ENCODE measurements at regions not wholly inside any gene's neighbourhood (a gene's known extent, or its start where the extent isn't known, plus 50 kb on each side); places are given as distances from the start of the nearest gene placed in this dataset.

GRCh38 chr13:88565566-88565965, 894.4 kb downstream of the SLITRK5 start:
- intact Hi-C loops (cut with micrococcal nuclease), result no loop called here
- no peak overlapping the region for H3K4me3 ChIP-seq
- H3K9me3 ChIP-seq (replicated peaks), result no peaks in the 10 kb centered on the region
- H3K27me3 ChIP-seq (ENCODE audit: low read depth), result no peaks in the 10 kb centered on the region
- no peak for DNase-seq
- no peaks in the 10 kb centered on the region for H3K36me3 ChIP-seq
- TF ChIP-seq CTCF (IDR thresholded peaks at IDR 0.05; ENCODE audit: borderline replicate concordance), result no peak
- H3K4me1 ChIP-seq, result no peaks in the 10 kb centered on the region
- H3K27ac ChIP-seq (replicated peaks), result no peak overlapping the region

GRCh38 chr13:88585861-88586260, 914.7 kb downstream of the SLITRK5 start:
- H3K9me3 ChIP-seq (replicated peaks), result peaks cover 2% of the 10 kb centered on the region
- intact Hi-C loops (cut with micrococcal nuclease), result no loop called here

GRCh38 chr13:88586263-88586662, 915.1 kb downstream of the SLITRK5 start:
- no peaks in the 10 kb centered on the region for H3K27me3 ChIP-seq (ENCODE audit: low read depth)
- peaks cover 6% of the 10 kb centered on the region for H3K9me3 ChIP-seq (replicated peaks)
- intact Hi-C loops (cut with micrococcal nuclease), result no loop called here
- H3K27ac ChIP-seq (replicated peaks), result no peak overlapping the region
- DNase-seq, result no peak
- no peak overlapping the region for H3K4me3 ChIP-seq
- H3K36me3 ChIP-seq, result no peaks in the 10 kb centered on the region
- no peak for TF ChIP-seq CTCF (IDR thresholded peaks at IDR 0.05; ENCODE audit: borderline replicate concordance)
- no peaks in the 10 kb centered on the region for H3K4me1 ChIP-seq

More at GRCh38 chr13:88585861-88586260, 914.7 kb downstream of the SLITRK5 start:
- Histone ChIP-seq H3K36me3 (no peaks in the 10 kb centered on the region), H3K27me3 (ENCODE audit: low read depth) (no peaks in the 10 kb centered on the region), H3K4me1 (no peaks in the 10 kb centered on the region), H3K4me3 (no peak overlapping the region), H3K27ac (replicated peaks) (no peak overlapping the region)
- no peak for DNase-seq
- TF ChIP-seq CTCF (IDR thresholded peaks at IDR 0.05; ENCODE audit: borderline replicate concordance), result no peak

GRCh38 chr13:88590574-88590973, 919.4 kb downstream of the SLITRK5 start:
- no peak overlapping the region for H3K27ac ChIP-seq (replicated peaks)
- H3K27me3 ChIP-seq (ENCODE audit: low read depth), result no peaks in the 10 kb centered on the region
- H3K4me1 ChIP-seq, result no peaks in the 10 kb centered on the region
- H3K4me3 ChIP-seq, result no peak overlapping the region
- peaks cover 45% of the 10 kb centered on the region for H3K9me3 ChIP-seq (replicated peaks)
- DNase-seq, result no peak
- intact Hi-C loops (cut with micrococcal nuclease), result no loop called here
- no peaks in the 10 kb centered on the region for H3K36me3 ChIP-seq
- TF ChIP-seq CTCF (IDR thresholded peaks at IDR 0.05; ENCODE audit: borderline replicate concordance), result no peak

GRCh38 chr13:88592105-88592504, 920.9 kb downstream of the SLITRK5 start:
- no peak for TF ChIP-seq CTCF (IDR thresholded peaks at IDR 0.05; ENCODE audit: borderline replicate concordance)
- H3K9me3 ChIP-seq (replicated peaks), result peaks cover 51% of the 10 kb centered on the region
- intact Hi-C loops (cut with micrococcal nuclease), result no loop called here

GRCh38 chr13:88601949-88602348, 930.8 kb downstream of the SLITRK5 start:
- Histone ChIP-seq H3K27ac (replicated peaks) (no peak overlapping the region), H3K9me3 (replicated peaks) (peaks cover 27% of the 10 kb centered on the region), H3K4me1 (no peaks in the 10 kb centered on the region)

More at GRCh38 chr13:88592105-88592504, 920.9 kb downstream of the SLITRK5 start:
- H3K27me3 ChIP-seq (ENCODE audit: low read depth), result no peaks in the 10 kb centered on the region
- no peak for DNase-seq
- H3K36me3 ChIP-seq, result no peaks in the 10 kb centered on the region
- H3K4me3 ChIP-seq, result no peak overlapping the region
- H3K27ac ChIP-seq (replicated peaks), result no peak overlapping the region
- no peaks in the 10 kb centered on the region for H3K4me1 ChIP-seq

More at GRCh38 chr13:88601949-88602348, 930.8 kb downstream of the SLITRK5 start:
- DNase-seq, result no peak
- Histone ChIP-seq H3K27me3 (ENCODE audit: low read depth) (no peaks in the 10 kb centered on the region), H3K36me3 (no peaks in the 10 kb centered on the region), H3K4me3 (no peak overlapping the region)
- TF ChIP-seq CTCF (IDR thresholded peaks at IDR 0.05; ENCODE audit: borderline replicate concordance), result no peak
- intact Hi-C loops (cut with micrococcal nuclease), result no loop called here

Data from left ventricle myocardium inferior (tissue), 1 donor.